ENCODE measurements at regions not wholly inside any gene's neighbourhood (a gene's known extent, or its start where the extent isn't known, plus 50 kb on each side); places are given as distances from the start of the nearest gene placed in this dataset.

DNA sequence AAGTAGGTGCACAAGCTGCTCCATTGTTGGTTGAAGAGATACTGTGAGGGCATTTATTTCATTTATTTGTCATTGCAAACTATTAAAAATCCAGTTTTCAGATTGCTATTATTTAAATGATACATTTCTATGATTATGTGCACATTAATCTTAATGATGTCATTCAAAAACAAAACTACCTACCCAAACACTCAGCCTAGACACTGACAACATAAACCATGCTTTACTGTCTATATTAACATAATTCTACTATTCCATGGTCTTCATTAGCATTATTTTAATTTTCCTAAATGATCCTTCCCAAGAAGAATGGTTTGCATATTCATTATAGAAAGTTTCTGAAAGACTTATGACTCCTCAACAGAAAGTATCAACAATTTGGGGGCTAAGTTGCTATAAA is 813.0 kb upstream of the SLITRK5 start:
- TF ChIP-seq POLR2A (IDR thresholded peaks at IDR 0.05; ENCODE audit: low read depth, low read length) (no peak), POLR2AphosphoS5 (IDR thresholded peaks at IDR 0.05; ENCODE audit: insufficient read depth, low read depth, low read length) (no peak), GATA2 (IDR thresholded peaks at IDR 0.05; ENCODE audit: insufficient read depth, insufficient read length, low read depth, low read length) (no peak), FOS (IDR thresholded peaks at IDR 0.05; ENCODE audit: borderline replicate concordance, insufficient read depth, low read length) (no peak), EZH2 (IDR thresholded peaks at IDR 0.05; ENCODE audit: borderline replicate concordance, low read depth, low read length, severe bottlenecking) (no peak), MYC (IDR thresholded peaks at IDR 0.05; ENCODE audit: low read depth, low read length) (no peak), JUN (IDR thresholded peaks at IDR 0.05; ENCODE audit: borderline replicate concordance, insufficient read depth, insufficient read length, low read depth) (no peak)
- TF ChIP-seq, protein P1, sequence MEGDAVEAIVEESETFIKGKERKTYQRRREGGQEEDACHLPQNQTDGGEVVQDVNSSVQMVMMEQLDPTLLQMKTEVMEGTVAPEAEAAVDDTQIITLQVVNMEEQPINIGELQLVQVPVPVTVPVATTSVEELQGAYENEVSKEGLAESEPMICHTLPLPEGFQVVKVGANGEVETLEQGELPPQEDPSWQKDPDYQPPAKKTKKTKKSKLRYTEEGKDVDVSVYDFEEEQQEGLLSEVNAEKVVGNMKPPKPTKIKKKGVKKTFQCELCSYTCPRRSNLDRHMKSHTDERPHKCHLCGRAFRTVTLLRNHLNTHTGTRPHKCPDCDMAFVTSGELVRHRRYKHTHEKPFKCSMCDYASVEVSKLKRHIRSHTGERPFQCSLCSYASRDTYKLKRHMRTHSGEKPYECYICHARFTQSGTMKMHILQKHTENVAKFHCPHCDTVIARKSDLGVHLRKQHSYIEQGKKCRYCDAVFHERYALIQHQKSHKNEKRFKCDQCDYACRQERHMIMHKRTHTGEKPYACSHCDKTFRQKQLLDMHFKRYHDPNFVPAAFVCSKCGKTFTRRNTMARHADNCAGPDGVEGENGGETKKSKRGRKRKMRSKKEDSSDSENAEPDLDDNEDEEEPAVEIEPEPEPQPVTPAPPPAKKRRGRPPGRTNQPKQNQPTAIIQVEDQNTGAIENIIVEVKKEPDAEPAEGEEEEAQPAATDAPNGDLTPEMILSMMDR (IDR thresholded peaks at IDR 0.05; ENCODE audit: extremely low read depth in 1 of 2, insufficient read depth in 1 of 2, low read depth in 1 of 2, low read length in 2 of 2), result no peak
- TF ChIP-seq, protein P2, sequence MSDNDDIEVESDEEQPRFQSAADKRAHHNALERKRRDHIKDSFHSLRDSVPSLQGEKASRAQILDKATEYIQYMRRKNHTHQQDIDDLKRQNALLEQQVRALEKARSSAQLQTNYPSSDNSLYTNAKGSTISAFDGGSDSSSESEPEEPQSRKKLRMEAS (IDR thresholded peaks at IDR 0.05; ENCODE audit: insufficient read depth, insufficient read length), result no peak
- no peaks in the 10 kb centered on the region for H3K27me3 ChIP-seq (ENCODE audit: control insufficient read depth in 2 of 2, insufficient read depth in 2 of 2, low read length in 2 of 2)
- FAIRE-seq (no peak), DNase-seq (ENCODE audit: low read depth, low spot score) (no peak)
- BruUV-seq (replicated peaks), result no TSS peak
- ChIA-PET POLR2A (no interaction called here), CTCF (no interaction called here)
- no peaks in the 10 kb centered on the region for H3K4me1 ChIP-seq (ENCODE audit: control insufficient read depth, extremely low read depth, insufficient read depth, low read length)
- H3K4me3 ChIP-seq (replicated peaks in 1 of 3; ENCODE audit: insufficient read depth in 1 of 3, low read depth in 1 of 3, low read length in 3 of 3), result no peak overlapping the region
- H3K4me2 ChIP-seq (ENCODE audit: insufficient read depth, low read length), result no peak overlapping the region
- H3K9ac ChIP-seq (replicated peaks; ENCODE audit: extremely low read depth, insufficient read depth, low read length), result no peak overlapping the region
- dilution Hi-C loops (cut with MboI; ENCODE audit: extremely low pct_ligation_motif_present, low sequenced_read_pairs) (no loop called here), intact Hi-C loops (cut with micrococcal nuclease) (no loop called here)
- peaks cover 2% of the 10 kb centered on the region for H3K9me3 ChIP-seq (replicated peaks; ENCODE audit: control insufficient read depth, insufficient read depth, low read length)
- H3K36me3 ChIP-seq (ENCODE audit: control insufficient read depth in 2 of 2, extremely low read depth in 1 of 2, insufficient read depth in 2 of 2, low read length in 2 of 2), result no peaks in the 10 kb centered on the region
- H3K79me2 ChIP-seq (ENCODE audit: control insufficient read depth, insufficient read depth, low read length), result no peaks in the 10 kb centered on the region
- H4K20me1 ChIP-seq (replicated peaks; ENCODE audit: control insufficient read depth, extremely low read depth, insufficient read depth, low read length), result no peaks in the 10 kb centered on the region
- no peak overlapping the region for H3K27ac ChIP-seq (ENCODE audit: insufficient read depth, low read depth, low read length)
- no peaks in the 10 kb centered on the region for H3K9me1 ChIP-seq (replicated peaks; ENCODE audit: control insufficient read depth, extremely low read depth, insufficient read depth, low read length)
- H2AFZ ChIP-seq (ENCODE audit: low read depth, low read length), result no peak overlapping the region
